WTC11 (cell line): ENCODE measurements at regions not wholly inside any gene's neighbourhood (a gene's known extent, or its start where the extent isn't known, plus 50 kb on each side); places are given as distances from the start of the nearest gene placed in this dataset.

Source experiments
- ATAC-seq: fragments of 200-7000 bp; cut with Tn5 transposase; 2 replicates; pipeline ENCODE4 v1.10.0; 2021; ENCODE audit warnings: mild to moderate bottlenecking, moderate library complexity
- CTCF ChIA-PET: fragments of 300-600 bp; sonication (Branson Sonifier 250); formaldehyde crosslinking; loops from one replicate; lab custom pipeline; 2021; ENCODE audit warnings: antibody characterized with exemption; lab: Charles Lee
- POLR2A ChIA-PET: fragments of 350-600 bp; sonication (Branson Sonifier 250); formaldehyde crosslinking; loops from one replicate; lab custom pipeline; 2021; ENCODE audit warnings: antibody characterized with exemption; lab: Charles Lee
- DNase-seq: peaks from one replicate; pipeline ENCODE4 v3.0.0; 2021; ENCODE audit warnings: low spot score
- H3K27ac Mint-ChIP-seq: 2 replicates; pipeline ENCODE4 v1.8.0; 2021; ENCODE audit warnings: mixed read lengths
- H3K27me3 Mint-ChIP-seq: 2 replicates; pipeline ENCODE4 v1.8.0; 2021; ENCODE audit warnings: low read depth, mild to moderate bottlenecking, moderate library complexity, mixed read lengths
- H3K36me3 Mint-ChIP-seq: 2 replicates; pipeline ENCODE4 v1.8.0; 2021; ENCODE audit warnings: mixed read lengths
- H3K4me1 Mint-ChIP-seq: 2 replicates; pipeline ENCODE4 v1.8.0; 2022; ENCODE audit warnings: mixed read lengths
- H3K4me3 Mint-ChIP-seq: 2 replicates; pipeline ENCODE4 v1.8.0; 2021; ENCODE audit warnings: mild to moderate bottlenecking, moderate library complexity, mixed read lengths
- H3K9me3 Mint-ChIP-seq: 2 replicates; pipeline ENCODE4 v1.8.0; 2021; ENCODE audit warnings: mixed read lengths
- AFF4 ChIP-seq: sonication (generic); formaldehyde crosslinking; IDR thresholded peaks from 2 replicates; pipeline ENCODE4 v1.8.1; 2023; ENCODE audit warnings: mild to moderate bottlenecking, missing genetic modification reagents, borderline replicate concordance
- ATF1 ChIP-seq: sonication (generic); formaldehyde crosslinking; IDR thresholded peaks from 2 replicates; pipeline ENCODE4 v1.8.1; 2023; ENCODE audit warnings: mild to moderate bottlenecking, moderate library complexity, missing genetic modification reagents
- ATF6 ChIP-seq: sonication (generic); formaldehyde crosslinking; IDR thresholded peaks from 2 replicates; pipeline ENCODE4 v1.8.1; 2023; ENCODE audit warnings: mild to moderate bottlenecking, missing genetic modification reagents
- CREM ChIP-seq: sonication (generic); formaldehyde crosslinking; IDR thresholded peaks from 2 replicates; pipeline ENCODE4 v1.8.1; 2022; ENCODE audit warnings: mild to moderate bottlenecking, missing genetic modification reagents, moderate library complexity
- ELF4 ChIP-seq: sonication (generic); formaldehyde crosslinking; IDR thresholded peaks from 2 replicates; pipeline ENCODE4 v1.8.1; 2022; ENCODE audit warnings: low read depth, mild to moderate bottlenecking, moderate library complexity, missing genetic modification reagents
- ERG ChIP-seq: fragments of 250-450 bp; sonication (Bioruptor Pico); IDR thresholded peaks from 2 replicates; pipeline ENCODE4 v1.8.0; 2021; ENCODE audit warnings: mild to moderate bottlenecking
- FOXJ3 ChIP-seq: sonication (generic); formaldehyde crosslinking; IDR thresholded peaks from 2 replicates; pipeline ENCODE4 v1.9.0; 2021; ENCODE audit warnings: missing genetic modification reagents, mild to moderate bottlenecking, borderline replicate concordance
- GABPB1 ChIP-seq: sonication (generic); formaldehyde crosslinking; IDR thresholded peaks from 2 replicates; pipeline ENCODE4 v1.8.1; 2023; ENCODE audit warnings: mild to moderate bottlenecking, missing genetic modification reagents
- GRHL2 ChIP-seq: fragments of 250-450 bp; sonication (Bioruptor Pico); IDR thresholded peaks from 2 replicates; pipeline ENCODE4 v1.8.0; 2022; ENCODE audit warnings: mild to moderate bottlenecking, moderate library complexity; ENCODE audit not compliant: insufficient replicate concordance, severe bottlenecking
- JAZF1 ChIP-seq: fragments of 250-450 bp; sonication (Bioruptor Pico); IDR thresholded peaks from 2 replicates; pipeline ENCODE4 v1.9.0; 2021; ENCODE audit warnings: moderate library complexity, mild to moderate bottlenecking, inconsistent platforms
- NFATC4 ChIP-seq: fragments of 250-450 bp; sonication (Bioruptor Pico); IDR thresholded peaks from 2 replicates; pipeline ENCODE4 v1.9.0; 2021; ENCODE audit warnings: mild to moderate bottlenecking
- NFYB ChIP-seq: sonication (generic); formaldehyde crosslinking; conservative IDR thresholded peaks from 2 replicates; pipeline ENCODE4 v1.8.0; 2022; ENCODE audit warnings: low read depth, missing genetic modification reagents
- NR3C1 ChIP-seq: sonication (generic); formaldehyde crosslinking; conservative IDR thresholded peaks from 2 replicates; pipeline ENCODE4 v1.8.1; 2023; ENCODE audit warnings: low read depth, mild to moderate bottlenecking, missing genetic modification reagents
- OVOL2 ChIP-seq: fragments of 250-450 bp; sonication (Bioruptor Pico); IDR thresholded peaks from 2 replicates; pipeline ENCODE4 v1.9.0; 2021; ENCODE audit warnings: mild to moderate bottlenecking, borderline replicate concordance
- SMAD3 ChIP-seq: sonication (generic); formaldehyde crosslinking; IDR thresholded peaks from 2 replicates; pipeline ENCODE4 v1.8.0; 2022; ENCODE audit warnings: missing genetic modification reagents, mild to moderate bottlenecking, borderline replicate concordance
- SP1 ChIP-seq: sonication (generic); formaldehyde crosslinking; conservative IDR thresholded peaks from 2 replicates; pipeline ENCODE4 v1.8.1; 2022; ENCODE audit warnings: missing genetic modification reagents
- TCF7 ChIP-seq: sonication (generic); formaldehyde crosslinking; IDR thresholded peaks from 2 replicates; pipeline ENCODE4 v1.8.0; 2022; ENCODE audit warnings: mild to moderate bottlenecking, low read depth, missing genetic modification reagents, moderate library complexity
- TEAD4 ChIP-seq: sonication (generic); formaldehyde crosslinking; IDR thresholded peaks from 2 replicates; pipeline ENCODE4 v1.8.0; 2022; ENCODE audit warnings: mild to moderate bottlenecking, missing genetic modification reagents
- ZNF512 ChIP-seq: sonication (generic); formaldehyde crosslinking; IDR thresholded peaks from 2 replicates; pipeline ENCODE4 v1.8.1; 2022; ENCODE audit warnings: missing genetic modification reagents, borderline replicate concordance
- ZNF532 ChIP-seq: fragments of 250-450 bp; sonication (Bioruptor Pico); IDR thresholded peaks from 2 replicates; pipeline ENCODE4 v1.9.0; 2021; ENCODE audit warnings: mild to moderate bottlenecking, borderline replicate concordance
- ZNF671 ChIP-seq: fragments of 250-450 bp; sonication (Bioruptor Pico); IDR thresholded peaks from 2 replicates; pipeline ENCODE4 v1.8.0; 2021; ENCODE audit warnings: mild to moderate bottlenecking

GRCh38 chr10:30540276-30540675 is 89.3 kb downstream of the LYZL2 start (continued):
- no peak for TF ChIP-seq GRHL2 (CRISPR knock-in tag)

- DNase-seq (no peak), ATAC-seq (no peak)
- no peak overlapping the region; the same call in 1 of the 2 replicates for H3K27ac Mint-ChIP-seq
- H3K36me3 Mint-ChIP-seq, result peaks cover 8% of the 10 kb centered on the region; the same call in 1 of the 2 replicates
- H3K4me3 Mint-ChIP-seq, result no peak overlapping the region
- TF ChIP-seq NFYB (CRISPR knock-in tag) (no peak), TCF7 (CRISPR knock-in tag) (no peak), FOXJ3 (CRISPR knock-in tag) (no peak), NR3C1 (CRISPR knock-in tag) (no peak), ZNF532 (CRISPR knock-in tag) (no peak), ATF6 (CRISPR knock-in tag) (no peak), TEAD4 (CRISPR knock-in tag) (no peak), CREM (CRISPR knock-in tag) (no peak), ZNF671 (no peak), SP1 (CRISPR knock-in tag) (no peak), ERG (CRISPR knock-in tag) (no peak), AFF4 (CRISPR knock-in tag) (no peak), GABPB1 (CRISPR knock-in tag) (no peak), ZNF512 (CRISPR knock-in tag) (no peak), OVOL2 (no peak), ATF1 (CRISPR knock-in tag) (no peak), SMAD3 (CRISPR knock-in tag) (no peak), NFATC4 (CRISPR knock-in tag) (no peak), JAZF1 (CRISPR knock-in tag) (no peak), ELF4 (CRISPR knock-in tag) (no peak)
- H3K27me3 Mint-ChIP-seq, result no peaks in the 10 kb centered on the region
- H3K9me3 Mint-ChIP-seq, result peaks cover 13% of the 10 kb centered on the region
- ChIA-PET CTCF (interaction anchor here (0.6 to 3.5 kb wide), 3 partner anchors 53 to 178 kb away, joined by 3 to 19 read pairs (median 5); no protein-coding TSS in a partner anchor), POLR2A (no interaction called here)
- H3K4me1 Mint-ChIP-seq, result peaks cover 34% of the 10 kb centered on the region
These were observed 91.5 kb downstream of the LYZL2 start for GRCh38 chr10:30538086-30538485.
